A172 (cell line): ENCODE measurements at regions not wholly inside any gene's neighbourhood (a gene's known extent, or its start where the extent isn't known, plus 50 kb on each side); places are given as distances from the start of the nearest gene placed in this dataset.
A peak's percentile ranks its signal among the peaks of the same experiment; 100 is the strongest.
"Not testable (repeated sequence)": the region's sequence is repeated elsewhere in the genome, so short reads cannot be mapped to it uniquely, and the experiment has no call there.

Experiments
- DNase-seq: peaks from one replicate; pipeline ENCODE4 v3.0.0-alpha.2; 2015; ENCODE audit warnings: low spot score

DNA sequence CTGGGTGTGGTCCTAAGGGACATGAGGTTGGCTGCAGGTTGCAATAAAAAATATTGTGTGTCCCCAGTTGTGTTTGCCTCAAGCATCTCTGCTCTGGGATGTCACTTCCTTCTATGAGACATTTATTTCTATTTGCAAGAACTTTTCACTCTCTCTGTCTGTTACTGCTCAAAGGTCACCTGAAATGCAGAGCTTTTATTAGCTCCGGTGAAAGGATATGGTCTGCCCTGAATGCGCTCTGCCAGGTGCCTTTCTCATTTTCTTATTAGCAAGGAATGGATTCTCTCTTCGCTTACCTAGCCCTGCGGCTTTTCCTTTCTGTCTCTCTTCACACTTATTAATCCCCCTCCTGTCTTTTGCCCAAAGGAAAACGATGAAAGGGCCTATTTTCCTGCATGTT, 526.1 kb downstream of the TMEM38B start:
- no peak for DNase-seq

DNA sequence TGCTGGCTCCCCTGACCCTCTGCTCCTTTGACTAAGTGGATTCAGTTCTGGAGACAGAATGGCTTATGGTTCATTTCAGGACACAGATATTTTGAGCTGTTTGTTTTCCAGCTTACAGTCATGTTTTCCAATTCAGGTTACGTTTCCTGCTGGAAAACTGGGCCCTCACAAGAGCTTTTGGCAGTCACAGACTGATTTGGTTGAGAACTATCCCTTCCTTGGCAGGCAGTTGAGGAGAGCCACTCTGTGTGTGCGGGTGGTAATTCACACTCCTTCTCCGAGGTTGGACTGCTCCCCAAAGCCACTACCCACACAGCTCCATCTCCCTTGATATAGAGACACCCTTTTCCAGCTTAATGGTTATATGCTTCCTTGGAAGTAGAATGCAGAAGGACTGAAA, 534.5 kb downstream of the TMEM38B start:
- DNase-seq, result no peak

GRCh38 chr9:106233116-106233515, 538.8 kb downstream of the TMEM38B start:
- no peak for DNase-seq

- DNase-seq, result not testable (repeated sequence)
Observed at GRCh38 chr9:106260908-106261307, 566.6 kb downstream of the TMEM38B start.

GRCh38 chr9:106277966-106278365, 583.6 kb downstream of the TMEM38B start:
- DNase-seq, result peak; percentile 26

- no peak for DNase-seq
Observed at GRCh38 chr9:106283769-106284168, 579.2 kb upstream of the ZNF462 start.

DNA sequence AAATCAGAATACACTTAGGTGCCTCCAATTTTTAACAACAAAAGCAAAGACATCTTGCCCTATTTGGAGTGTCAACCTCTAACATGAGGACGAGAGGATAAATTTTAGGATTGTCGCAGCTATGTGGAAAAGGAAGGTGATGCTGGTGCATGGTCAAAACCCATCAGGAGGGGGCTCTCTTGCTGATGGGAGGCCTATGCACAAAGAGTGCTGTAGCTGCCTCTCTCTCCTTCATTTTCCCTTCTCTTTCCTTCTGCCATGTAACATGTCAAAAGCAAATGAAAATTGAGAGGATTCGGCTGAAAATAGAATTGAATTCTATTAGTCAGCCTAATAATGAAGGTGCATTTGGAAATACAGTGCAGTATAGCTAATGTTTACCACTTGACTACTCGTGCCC, 578.7 kb upstream of the ZNF462 start:
- DNase-seq, result no peak

DNA sequence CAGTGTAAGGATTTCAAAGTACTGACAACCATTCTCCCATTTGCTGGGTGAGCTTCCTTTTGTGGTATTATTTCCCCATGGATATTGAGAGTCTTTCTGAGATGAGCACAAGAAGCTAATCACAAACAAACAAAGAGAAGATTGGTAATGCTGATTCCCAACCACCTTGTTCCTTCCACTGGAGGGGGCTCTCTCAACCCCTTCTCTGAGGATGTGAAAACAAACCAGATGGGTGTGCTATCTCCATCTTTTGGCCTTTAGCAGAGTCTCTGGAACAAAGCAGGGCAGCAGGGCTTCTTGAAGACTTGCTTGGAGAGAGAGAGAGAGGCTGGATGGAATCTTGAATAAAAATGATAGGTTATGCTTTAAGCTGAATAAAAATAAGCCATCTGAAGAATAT, 576.7 kb upstream of the ZNF462 start:
- peak; percentile 6 for DNase-seq

DNA sequence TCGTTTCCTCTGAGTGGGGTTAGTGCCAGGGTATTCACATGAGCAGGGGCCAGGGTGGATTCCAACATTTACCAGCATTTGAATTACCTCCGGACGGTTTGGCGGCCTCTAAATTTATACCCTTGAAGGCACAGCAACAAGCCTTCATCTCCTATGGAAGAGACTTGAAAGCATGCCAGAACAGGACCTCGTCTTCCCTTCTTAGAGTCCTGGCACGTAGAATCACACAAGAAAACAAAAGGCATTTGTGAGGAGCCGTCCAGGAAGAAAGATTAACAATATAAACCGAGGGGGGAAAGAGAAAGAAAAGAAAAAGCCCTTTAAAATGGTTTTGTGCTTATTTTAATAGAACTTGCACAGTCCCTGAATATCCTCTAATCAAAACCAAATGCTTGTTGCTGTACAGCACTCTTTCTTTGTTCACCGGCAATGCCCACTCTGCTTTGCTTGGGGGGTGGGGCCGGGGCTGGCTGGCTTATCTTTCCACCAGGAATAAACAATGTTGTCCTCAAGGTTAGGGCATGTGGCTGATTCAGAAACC, 575.8 kb upstream of the ZNF462 start:
- peak; percentile 10 for DNase-seq

GRCh38 chr9:106287731-106288130, 575.2 kb upstream of the ZNF462 start:
- no peak for DNase-seq

DNA sequence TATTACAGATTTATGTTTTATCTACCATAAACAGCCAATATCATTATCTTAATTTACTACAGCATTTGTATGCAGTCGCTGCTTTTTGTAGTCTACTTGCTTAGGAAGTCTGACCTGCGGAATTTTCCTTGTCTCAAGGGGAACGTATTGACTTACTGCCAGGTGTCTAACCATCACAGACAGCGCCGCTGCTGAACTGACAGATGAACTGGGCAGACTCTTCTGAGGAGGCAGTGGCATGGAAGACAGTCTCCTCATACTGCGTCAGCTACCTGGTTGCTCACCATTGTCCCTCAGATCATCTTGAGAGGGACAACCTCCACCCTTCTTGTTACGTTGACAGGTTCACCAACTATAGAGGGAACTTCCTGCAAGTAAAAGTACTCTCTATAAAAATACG, 574.3 kb upstream of the ZNF462 start:
- no peak for DNase-seq

- DNase-seq, result no peak
Observed at GRCh38 chr9:106291786-106292185, 571.2 kb upstream of the ZNF462 start.

- no peak for DNase-seq
Observed at GRCh38 chr9:106296426-106296825, 566.5 kb upstream of the ZNF462 start.

GRCh38 chr9:106298997-106299396, 564.0 kb upstream of the ZNF462 start:
- DNase-seq, result no peak

DNA sequence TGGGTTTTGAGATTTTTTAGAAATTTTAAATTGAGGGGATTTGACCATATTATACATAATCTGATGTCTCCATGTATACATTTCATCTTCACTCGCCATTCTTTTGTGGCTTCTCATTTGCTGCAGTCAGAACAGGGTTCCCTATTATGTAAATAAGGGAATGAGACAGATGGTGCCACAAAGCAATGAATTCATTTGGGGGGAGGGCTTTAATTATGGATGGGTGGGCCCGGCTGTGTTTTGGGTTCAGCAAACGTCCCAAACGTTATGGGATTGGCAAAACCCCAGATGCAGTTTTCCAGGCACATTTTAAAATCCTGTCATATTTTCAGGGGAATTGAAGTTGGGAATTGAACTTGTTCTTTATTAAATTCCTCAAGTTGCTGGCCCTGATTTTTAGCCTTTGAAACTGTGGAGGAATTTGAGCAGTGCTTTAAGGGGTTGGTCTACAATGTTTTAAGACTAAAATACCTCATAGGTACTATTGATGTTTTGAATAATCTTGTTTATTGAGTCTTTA, 558.5 kb upstream of the ZNF462 start:
- DNase-seq, result no peak

DNA sequence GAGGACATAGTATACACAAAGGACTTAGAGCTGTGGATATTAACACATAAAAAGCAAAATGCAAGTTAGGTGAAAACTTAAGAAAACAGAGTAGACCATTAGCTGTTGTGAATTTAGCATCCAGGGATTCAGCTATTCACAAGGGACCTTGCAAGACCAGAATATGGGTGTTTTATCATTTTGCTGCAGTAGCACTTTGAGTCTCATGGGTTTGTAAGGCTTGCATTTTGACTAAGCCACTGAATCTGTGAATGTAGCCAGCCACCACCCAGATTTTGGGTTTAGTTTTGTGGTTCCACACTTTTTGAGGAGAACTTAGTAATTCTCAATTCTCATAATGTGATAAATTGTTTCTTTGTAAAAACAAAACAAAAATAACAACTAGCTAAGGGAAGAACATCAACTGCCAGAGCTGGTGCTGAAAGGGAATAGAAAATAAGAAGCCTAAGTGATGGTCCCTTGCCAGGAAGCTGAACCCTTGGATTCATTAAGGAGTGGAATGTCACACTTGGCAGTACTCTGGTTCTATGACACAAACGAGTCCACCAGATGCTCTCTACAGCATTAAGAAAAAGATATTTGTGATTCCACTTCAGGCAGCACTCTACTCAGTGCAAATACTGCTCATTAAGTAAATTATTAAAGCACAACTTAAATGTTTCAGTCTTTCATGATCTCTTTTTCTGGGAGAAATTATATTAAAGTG, 557.4 kb upstream of the ZNF462 start:
- DNase-seq, result no peak

DNA sequence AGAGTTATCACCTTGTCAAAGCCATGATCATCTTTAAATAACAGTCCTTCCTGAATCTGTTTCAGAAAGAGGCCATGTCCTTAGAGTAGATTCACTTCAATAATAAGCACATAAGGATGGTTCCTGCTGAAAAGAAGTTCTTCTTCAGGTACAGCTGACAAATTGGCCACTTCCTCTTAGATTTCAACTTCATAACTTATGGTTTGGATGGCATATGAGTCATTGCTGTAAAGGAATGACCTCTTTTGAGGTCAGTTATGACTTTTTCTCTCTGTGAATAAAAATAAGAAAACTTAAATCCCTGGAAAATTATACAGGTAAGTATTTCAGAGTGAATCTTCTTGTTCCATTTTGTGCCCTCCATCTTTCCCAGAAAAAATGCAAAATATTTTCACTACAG, 555.3 kb upstream of the ZNF462 start:
- DNase-seq, result no peak

DNA sequence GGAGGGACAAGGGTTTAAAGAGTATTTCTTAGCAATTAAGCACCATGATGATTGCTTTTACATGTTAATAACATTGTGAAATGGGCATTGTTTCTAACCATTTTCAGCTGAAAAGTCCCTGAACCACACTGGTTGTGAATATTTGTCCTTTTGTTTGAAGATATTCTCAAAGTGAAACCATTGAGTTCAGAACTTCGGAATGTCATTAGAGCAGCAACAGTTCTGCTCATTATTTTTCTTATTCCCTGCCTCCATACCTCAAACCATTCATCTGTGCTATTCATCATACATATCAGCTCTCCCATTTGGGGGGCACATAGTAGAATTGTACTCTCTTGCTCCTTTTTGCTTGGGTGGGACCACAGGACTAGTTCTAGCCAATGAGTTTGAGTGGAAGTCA, 553.0 kb upstream of the ZNF462 start:
- no peak for DNase-seq

DNA sequence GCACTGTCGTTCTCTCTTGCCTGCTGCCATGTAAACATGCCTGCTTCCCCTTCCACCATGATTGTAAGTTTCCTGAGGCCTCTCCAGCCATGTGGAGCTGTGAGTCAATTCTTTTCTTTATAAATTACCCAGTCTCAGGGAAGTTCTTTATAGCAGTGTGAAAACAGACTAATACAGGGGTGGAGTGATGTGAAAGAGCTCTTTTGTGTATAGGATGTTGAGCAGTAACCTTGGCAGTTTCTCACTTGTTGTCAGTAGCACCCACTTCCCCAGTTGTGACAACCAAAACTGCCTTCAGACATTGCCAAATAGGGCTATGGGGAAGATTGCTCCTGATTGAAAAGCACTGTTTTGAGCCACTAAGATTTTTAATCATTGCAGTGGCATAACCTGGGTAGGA, 552.2 kb upstream of the ZNF462 start:
- no peak for DNase-seq

- no peak for DNase-seq
Observed at GRCh38 chr9:106312906-106313305, 550.1 kb upstream of the ZNF462 start.

GRCh38 chr9:106314476-106314875, 548.5 kb upstream of the ZNF462 start:
- no peak for DNase-seq

GRCh38 chr9:106321394-106322180, 541.4 kb upstream of the ZNF462 start:
- no peak for DNase-seq

GRCh38 chr9:106322706-106323245, 540.2 kb upstream of the ZNF462 start:
- no peak for DNase-seq
